WI38 (cell line): ENCODE measurements at regions not wholly inside any gene's neighbourhood (a gene's known extent, or its start where the extent isn't known, plus 50 kb on each side); places are given as distances from the start of the nearest gene placed in this dataset.

ENCODE experiments used
- H3K4me3 ChIP-seq: 2 replicates; pipeline ENCODE4 v1.5.1; 2011; ENCODE audit warnings: low read depth, mild to moderate bottlenecking, control low read depth, low read length
- CTCF ChIP-seq: IDR thresholded peaks from 2 replicates; pipeline ENCODE4 v1.5.1; 2012; ENCODE audit warnings: low read depth, mild to moderate bottlenecking, control low read depth, low read length

DNA sequence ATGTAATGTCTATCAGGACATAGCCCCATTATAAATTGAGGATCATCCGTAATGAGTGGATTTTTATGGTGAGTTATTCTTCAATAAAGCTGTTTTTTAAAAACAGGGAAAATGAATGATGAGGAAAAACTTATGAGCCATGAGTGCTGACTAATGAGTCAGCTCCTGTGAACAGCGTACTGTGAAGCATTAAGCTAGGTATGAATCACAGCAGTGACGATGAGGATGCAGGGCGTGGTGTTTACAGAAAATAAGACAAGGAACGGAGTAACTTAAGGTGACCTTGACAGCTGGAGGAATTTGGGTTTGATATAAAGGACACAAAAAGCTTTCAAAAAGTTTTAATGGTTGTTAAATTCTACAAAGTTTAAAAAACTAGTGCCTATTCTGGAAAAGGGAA lies 96.3 kb downstream of the FOXF2 start:
- TF ChIP-seq CTCF = no peak
- no peak overlapping the region for H3K4me3 ChIP-seq

DNA sequence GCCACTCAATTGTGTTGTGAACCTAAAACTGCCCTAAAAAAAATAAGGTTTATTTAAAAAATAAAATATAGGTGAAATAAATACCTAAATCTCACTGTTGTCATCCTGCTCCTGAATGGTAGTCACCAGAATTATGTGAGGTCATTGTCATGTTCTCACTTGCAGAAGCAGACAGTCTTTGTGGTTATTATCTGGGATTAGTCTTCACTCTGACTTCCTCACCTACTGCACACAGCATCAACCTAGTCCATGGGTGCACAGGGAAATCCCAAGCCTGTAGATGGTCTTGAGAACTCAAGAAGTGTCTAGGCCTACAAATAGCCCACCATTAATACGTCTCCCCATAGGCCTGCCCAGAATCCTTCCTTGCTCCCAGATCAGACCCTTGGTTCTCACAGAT lies 97.0 kb downstream of the FOXF2 start:
- TF ChIP-seq CTCF = no peak
- H3K4me3 ChIP-seq = no peak overlapping the region

DNA sequence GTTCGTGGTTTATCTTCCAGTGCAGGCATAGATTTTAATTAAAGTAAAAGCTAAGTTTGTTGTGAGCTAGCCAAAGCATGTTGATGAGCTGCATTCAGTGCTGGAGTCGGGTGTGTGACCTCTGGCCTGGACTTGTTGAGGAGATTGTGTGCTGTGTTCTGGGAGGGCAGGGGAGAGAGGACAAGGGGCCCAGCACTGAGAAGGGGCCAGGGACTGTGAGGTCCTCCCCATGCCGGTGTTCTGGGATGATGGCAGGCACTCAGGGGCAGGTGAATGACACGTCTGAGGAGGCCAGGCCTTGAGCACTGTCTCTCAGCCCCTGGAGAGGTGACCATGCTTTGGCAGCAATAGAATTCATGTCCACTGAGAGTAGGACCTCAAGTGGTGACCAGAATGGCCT lies 97.9 kb downstream of the FOXF2 start:
- H3K4me3 ChIP-seq = no peak overlapping the region
- TF ChIP-seq CTCF = no peak

- TF ChIP-seq CTCF = no peak
- no peak overlapping the region for H3K4me3 ChIP-seq
These were observed 101.6 kb downstream of the FOXF2 start for GRCh38 chr6:1491025-1491424.

DNA sequence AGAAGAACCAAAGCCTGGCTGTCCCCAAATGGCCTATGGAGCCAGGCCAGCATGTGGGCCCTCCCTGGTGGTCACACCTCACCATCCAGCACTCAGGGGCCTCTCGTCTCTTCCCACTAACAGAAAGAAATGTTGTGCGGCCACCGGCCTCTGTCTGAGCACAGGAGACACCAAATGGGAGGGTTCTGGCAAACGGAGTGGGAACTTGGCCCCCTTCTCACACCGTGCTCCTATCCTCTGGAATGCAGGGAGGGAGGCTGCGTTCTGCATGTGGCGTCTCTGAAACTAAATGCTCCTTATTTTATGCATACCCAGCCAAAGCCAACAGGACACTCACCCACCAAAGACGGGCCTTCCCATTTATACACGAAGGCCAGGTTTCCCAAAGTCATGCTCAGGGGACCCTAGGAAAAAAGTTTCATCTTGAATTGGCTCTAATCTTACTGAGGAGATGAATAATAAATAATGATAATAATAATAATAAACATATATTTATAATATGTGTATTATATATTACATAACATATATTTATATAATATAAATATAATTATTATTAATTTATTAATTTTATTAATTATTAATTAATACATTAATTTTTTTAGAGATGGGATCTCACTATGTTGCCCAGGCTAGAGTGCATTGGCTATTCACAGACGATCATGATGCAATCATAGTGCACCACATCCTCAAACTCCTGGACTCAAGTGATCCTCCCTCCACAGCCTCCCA lies 102.4 kb downstream of the FOXF2 start:
- no peak overlapping the region for H3K4me3 ChIP-seq
- TF ChIP-seq CTCF = no peak

- no peak for TF ChIP-seq CTCF
- no peak overlapping the region for H3K4me3 ChIP-seq
These were observed 105.3 kb downstream of the FOXF2 start for GRCh38 chr6:1494671-1495070.

DNA sequence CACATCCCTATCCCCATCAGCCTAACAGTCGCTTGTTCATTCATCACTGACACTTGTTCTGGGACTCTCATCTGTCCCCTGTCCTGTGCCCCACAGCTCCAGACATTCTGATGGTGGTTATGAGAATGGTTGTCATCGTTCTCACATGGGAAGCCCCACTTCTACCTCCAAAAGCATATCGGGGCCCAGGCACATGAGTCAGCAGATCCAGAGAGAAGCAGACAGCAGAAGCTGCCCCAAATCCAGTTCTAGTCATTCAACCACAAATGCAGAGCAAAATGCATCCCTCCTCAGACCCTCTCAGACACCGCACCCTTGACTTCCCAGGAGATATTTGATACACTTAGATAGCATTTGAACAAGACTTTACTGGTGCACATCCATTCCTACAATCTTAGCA lies 106.0 kb downstream of the FOXF2 start:
- H3K4me3 ChIP-seq = no peak overlapping the region
- no peak for TF ChIP-seq CTCF
